Mammary epithelial cell (primary cell): ENCODE measurements at regions not wholly inside any gene's neighbourhood (a gene's known extent, or its start where the extent isn't known, plus 50 kb on each side); places are given as distances from the start of the nearest gene placed in this dataset.

Source experiments
- CTCF ChIP-seq, 2 donors: IDR thresholded peaks in 1 of 2; conservative IDR thresholded peaks in 1 of 2; 2 replicates each; pipeline ENCODE4 v1.5.1; 2011 to 2012; ENCODE audit warnings: inconsistent platforms in 2 of 2, low read length in 2 of 2, mild to moderate bottlenecking in 2 of 2, control low read depth in 1 of 2, low read depth in 1 of 2; ENCODE audit not compliant: insufficient read depth in 1 of 2; ENCODE audit errors: extremely low read depth in 1 of 2
- EZH2 ChIP-seq: IDR thresholded peaks from 2 replicates; pipeline ENCODE4 v1.6.1; 2012; ENCODE audit warnings: low read length, inconsistent platforms, borderline replicate concordance

- TF ChIP-seq EZH2 (no peak), CTCF (conservative IDR thresholded peaks at IDR 0.05 in 1 of 2, IDR thresholded peaks at IDR 0.05 in 1 of 2; ENCODE audit: extremely low read depth in 1 of 2, insufficient read depth in 1 of 2, low read depth in 1 of 2, low read length in 2 of 2) (no peak)
Measured at GRCh38 chr5:4192111-4192510, 596.5 kb downstream of the IRX1 start.
